ENCODE measurements at regions not wholly inside any gene's neighbourhood (a gene's known extent, or its start where the extent isn't known, plus 50 kb on each side); places are given as distances from the start of the nearest gene placed in this dataset.

DNA sequence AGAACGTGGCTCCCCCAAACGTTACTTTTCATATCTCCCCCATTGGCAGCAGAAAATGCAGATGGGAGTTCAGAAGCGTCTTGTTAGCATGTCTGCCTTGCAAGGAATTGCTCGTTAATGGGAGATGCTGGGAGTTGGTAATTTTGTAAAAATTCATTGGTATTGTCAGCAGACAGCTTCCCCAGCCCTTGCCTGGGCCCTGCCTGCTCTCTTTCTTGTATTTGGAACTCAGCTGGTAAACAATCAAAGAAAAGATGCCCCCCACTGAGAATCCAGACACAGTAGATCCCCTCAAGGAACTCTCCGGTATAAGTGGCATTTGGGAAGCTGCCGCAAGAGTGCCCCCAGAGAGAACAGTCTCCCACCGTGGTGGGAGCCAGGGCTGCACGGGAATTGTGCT is 94.4 kb upstream of the IGSF21 start:
- DNase-seq (ENCODE audit: low read depth in 2 of 2), result no peak

DNA sequence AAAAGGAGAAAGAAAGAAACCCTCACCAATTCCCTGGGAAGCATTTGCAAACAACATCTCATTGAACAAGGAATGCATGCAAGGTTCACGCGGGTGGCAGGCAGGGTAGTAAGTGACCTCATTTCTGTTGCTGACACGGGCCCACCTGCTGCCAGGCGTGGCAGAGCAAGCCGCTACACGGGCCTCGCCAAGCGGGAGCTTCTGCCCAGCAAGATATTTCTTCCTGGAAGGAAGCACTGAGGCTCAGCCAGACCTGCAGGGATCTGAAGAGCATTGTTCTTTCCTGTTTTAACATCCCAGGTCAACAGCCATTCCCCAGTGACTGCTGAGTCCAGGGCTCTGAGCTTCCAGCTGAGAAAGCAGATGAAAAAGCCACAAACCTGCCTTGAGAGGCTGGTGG is 91.9 kb upstream of the IGSF21 start:
- no peak for DNase-seq (ENCODE audit: low read depth in 2 of 2)

DNA sequence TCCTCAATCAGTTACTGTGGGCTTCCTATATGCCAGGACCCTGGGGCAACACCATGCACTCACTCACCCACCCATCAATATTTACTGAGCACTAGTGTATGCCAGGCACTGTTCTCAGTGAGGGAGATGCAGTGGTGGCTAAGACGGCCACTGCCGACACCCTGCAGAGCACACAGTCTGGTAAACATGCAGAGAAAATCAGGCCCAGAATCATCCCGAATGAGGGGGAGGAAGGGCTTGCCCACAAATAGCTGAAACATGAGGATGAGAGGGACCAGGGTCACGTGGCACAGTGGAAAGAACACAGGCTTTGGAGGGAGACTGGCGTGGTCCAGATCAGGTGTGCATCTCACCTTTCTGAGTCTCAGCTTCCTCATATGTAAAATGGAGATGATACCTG is 89.2 kb upstream of the IGSF21 start:
- no peak for DNase-seq (ENCODE audit: low read depth in 2 of 2)

- no peak for DNase-seq (ENCODE audit: low read depth in 2 of 2)
Measured at GRCh38 chr1:18020021-18020817, 87.4 kb upstream of the IGSF21 start.

DNA sequence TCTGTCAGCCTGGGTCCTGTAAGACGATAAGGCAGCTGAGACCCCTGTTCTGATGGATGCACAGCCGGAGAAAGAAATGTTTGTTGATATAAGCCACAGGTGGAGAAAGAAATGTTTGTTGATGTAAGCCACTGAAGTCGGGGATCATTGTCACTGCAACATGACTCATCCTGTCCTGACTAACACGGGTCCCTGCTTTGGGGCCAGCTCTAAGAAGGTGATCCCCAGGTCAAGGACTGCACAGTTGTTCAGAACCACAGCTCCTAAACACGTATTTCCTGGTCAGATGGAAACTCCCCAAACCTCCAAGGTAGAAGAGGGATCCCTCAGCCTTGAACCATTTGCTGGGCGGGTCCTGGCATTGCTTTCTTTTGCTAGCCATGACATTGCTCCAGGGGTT is 86.4 kb upstream of the IGSF21 start:
- no peak for DNase-seq (ENCODE audit: low read depth in 2 of 2)

GRCh38 chr1:18032172-18032859 is 75.3 kb upstream of the IGSF21 start:
- DNase-seq (ENCODE audit: low read depth in 2 of 2), result no peak

- no peak for DNase-seq (ENCODE audit: low read depth in 2 of 2)
Measured at GRCh38 chr1:18035145-18035544, 72.5 kb upstream of the IGSF21 start.

DNA sequence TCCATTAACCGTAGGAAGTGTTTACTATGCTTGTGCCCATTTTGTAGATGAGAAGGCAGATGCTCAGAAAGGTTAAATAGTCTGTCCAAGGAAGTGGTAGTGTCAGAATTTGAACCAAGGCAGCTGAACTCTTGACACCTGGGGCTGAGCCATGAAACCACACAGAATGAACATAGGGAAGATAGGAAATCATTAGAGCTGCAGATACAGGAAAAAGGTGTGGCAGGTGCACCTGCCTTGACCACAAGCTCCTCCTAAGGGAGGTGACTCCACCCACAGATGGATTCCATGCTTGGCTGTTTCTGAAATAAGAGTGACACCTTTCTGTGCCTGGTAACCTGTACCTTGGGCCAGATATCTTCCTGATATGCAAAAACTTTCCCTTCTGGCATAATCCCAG is 69.9 kb upstream of the IGSF21 start:
- DNase-seq (ENCODE audit: low read depth in 2 of 2), result no peak

GRCh38 chr1:18038051-18038450 is 69.5 kb upstream of the IGSF21 start:
- no peak for DNase-seq (ENCODE audit: low read depth in 2 of 2)

DNA sequence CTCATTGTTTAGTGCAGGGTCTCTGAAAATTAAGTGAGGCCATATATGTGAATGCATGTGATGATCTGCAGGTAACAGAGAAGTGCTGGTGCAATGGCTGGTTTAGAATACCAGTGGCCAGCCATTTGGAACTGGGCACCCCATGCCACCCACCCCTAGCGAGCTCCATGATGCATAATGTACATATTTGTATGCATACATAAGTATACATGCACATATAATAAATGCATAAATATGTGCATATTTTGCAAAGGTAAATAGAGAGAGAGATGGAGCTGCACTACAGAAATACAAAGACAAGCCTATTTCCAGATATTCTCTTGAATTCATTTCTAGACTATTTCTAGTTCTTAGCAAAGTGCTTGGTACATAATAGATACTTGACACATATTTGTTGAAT is 68.5 kb upstream of the IGSF21 start:
- no peak for DNase-seq (ENCODE audit: low read depth in 2 of 2)

DNA sequence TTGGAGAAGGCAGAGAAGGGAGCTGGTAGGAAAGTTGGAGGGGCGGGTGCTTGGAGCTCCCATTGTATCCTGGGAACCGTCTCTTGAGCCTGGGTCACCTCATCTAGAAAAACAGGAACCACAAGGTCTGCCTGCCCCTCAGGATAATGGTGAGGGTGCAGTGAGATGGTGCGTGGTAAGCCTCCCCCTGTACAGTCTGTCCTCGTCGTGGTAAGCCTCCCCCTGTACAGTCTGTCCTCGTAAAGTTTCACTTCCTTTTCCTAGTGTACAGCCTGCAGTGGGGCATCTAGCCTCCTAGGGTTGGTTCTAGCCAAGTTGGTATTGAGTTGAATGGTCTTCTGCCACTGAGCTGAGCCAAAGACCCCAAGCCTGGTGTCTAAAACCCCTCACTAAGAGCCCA is 66.5 kb upstream of the IGSF21 start:
- no peak for DNase-seq (ENCODE audit: low read depth in 2 of 2)

DNA sequence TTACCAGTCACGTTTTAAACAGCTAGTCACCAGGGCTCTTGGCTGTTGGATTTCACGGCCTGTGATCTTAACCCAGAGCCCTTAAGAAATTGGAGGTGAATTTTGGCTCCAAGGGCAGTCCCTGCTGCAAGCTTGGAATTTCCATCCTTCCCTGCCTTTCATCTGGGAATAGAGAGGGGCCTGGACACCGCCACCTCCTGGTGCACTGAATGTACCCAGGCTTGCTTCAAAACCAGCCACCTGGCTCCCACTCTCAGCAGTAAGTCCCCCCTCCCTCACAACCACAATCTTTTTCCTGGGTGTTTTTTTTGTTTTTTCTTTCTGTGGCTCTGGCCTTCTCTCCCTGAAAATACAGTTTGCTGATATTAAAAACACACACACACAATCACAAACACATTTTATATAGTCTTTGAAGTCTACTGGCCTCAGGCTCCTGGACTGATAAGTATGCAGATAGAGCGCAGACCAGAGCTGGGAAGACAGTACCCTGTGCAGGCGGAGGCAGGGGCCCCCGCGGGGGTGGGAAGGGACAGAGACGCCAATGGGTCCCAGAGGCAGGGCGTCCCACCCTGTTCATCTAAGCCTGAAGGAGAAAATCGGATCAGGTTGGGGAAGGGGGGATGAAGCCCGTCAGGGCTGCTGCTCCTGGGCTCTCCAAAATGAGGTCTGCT is 65.8 kb upstream of the IGSF21 start:
- DNase-seq (ENCODE audit: low read depth in 2 of 2), result no peak

DNA sequence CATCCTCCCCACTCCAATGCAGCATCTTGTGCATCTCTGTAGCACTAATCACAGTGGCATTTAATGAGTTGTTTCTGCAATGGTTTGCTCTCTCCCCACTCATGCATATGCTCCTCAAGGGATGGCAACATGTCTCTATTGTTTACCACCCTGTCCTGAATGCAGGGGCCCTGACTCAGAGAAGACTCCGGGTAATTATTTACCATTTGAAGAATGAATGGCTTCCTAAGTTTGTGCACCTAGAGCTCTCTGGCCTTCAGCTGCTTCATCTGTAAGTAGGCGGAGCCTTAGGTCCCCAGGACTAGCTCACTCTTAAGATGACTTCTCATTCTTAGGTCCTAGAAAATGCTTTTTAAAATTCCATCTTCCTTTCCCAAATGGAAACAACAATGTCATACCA is 63.7 kb upstream of the IGSF21 start:
- DNase-seq (ENCODE audit: low read depth in 2 of 2), result no peak

GRCh38 chr1:18045203-18045602 is 62.4 kb upstream of the IGSF21 start:
- DNase-seq (ENCODE audit: low read depth in 2 of 2), result no peak

- DNase-seq (ENCODE audit: low read depth in 2 of 2), result no peak
Measured at GRCh38 chr1:18045621-18046020, 62.0 kb upstream of the IGSF21 start.

DNA sequence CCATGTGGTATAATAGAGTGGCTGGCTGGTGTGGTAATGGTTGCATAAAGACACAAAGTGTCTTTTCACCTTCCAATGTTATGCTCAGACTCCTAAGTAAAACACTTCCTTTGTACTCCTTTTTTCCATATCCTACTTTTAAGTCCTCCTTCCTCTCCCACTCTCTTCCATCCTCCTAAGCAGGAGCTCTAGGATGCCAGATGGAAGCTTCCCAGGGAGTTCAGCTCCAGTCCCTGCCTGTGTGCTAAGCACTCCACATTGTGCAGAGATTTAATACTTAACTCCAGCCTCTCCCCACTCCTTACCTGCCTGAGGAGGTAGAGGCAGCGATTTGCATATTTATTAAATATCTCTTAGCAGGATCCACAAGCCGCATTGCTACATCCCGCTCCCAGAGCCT is 60.5 kb upstream of the IGSF21 start:
- no peak for DNase-seq (ENCODE audit: low read depth in 2 of 2)

- no peak for DNase-seq (ENCODE audit: low read depth in 2 of 2)
Measured at GRCh38 chr1:18049228-18049627, 58.4 kb upstream of the IGSF21 start.

- no peak for DNase-seq (ENCODE audit: low read depth in 2 of 2)
Measured at GRCh38 chr1:18052671-18053070, 54.9 kb upstream of the IGSF21 start.

DNA sequence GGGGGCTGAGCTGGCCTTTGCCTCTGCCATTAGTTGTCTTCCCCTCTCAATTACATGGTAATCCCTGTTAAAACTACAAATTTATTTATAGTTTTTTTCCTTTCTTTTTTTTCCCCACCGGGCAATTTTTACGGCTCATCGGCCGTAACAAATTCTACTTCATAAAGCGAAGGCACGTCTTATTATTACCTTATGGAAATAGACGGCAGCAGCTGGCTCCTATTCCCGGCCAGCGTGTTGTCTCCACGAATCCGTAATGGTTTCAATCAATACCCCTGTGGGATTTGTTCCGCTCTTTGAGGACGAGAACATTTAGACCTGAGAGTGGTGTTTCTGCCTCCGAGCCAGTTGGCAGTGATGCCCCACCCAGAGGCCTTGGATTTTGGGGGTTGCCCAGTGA is 52.4 kb upstream of the IGSF21 start:
- no peak for DNase-seq (ENCODE audit: low read depth in 2 of 2)

DNA sequence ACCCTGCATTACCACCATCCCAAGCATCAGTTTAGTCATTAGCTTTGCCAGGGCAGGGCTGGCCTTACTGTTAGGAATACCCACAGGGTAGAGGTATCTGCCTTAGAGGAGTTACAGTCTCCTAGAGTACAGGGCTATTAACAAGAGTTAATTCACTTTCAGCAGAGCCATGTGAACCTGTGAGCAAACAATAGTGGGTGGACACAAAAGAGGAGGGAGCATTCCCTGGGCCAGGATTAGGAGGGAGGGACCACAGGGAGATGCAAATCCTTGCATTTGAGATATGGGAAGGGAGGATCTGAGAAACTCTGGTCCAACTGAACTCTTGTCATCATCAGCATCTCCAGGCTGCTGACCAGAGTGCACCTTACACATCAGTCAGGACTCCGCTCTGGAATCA is 51.1 kb upstream of the IGSF21 start:
- no peak for DNase-seq (ENCODE audit: low read depth in 2 of 2)

GRCh38 chr1:18057623-18058022 is 50.0 kb upstream of the IGSF21 start:
- no peak for DNase-seq (ENCODE audit: low read depth in 2 of 2)
